ENCODE measurements at regions not wholly inside any gene's neighbourhood (a gene's known extent, or its start where the extent isn't known, plus 50 kb on each side); places are given as distances from the start of the nearest gene placed in this dataset.

DNA sequence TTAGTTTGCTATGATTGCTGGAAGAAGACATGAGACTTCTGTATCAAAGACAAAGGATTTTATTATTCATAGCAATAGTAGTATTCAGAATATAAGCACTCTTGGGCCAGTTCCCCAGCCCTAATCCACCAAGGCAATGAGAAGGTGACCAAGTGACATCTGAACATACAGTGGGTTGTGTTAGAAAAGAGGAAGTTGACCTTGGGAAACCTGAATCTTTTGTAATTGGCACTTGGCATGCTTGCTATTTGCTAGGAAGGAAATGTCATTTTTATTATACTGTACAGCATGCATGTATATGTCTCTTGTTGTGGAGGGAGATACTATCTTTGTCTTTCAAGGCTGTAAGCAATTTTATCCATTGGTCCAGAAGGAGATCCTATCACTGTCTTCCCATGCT, 216.1 kb upstream of the FAT1 start:
- Histone ChIP-seq H4K20me1 (ENCODE audit: control insufficient read depth, extremely low read depth, insufficient read depth, low read length) (no peaks in the 10 kb centered on the region), H2AFZ (ENCODE audit: control insufficient read depth, low read length) (no peak overlapping the region), H3K4me2 (ENCODE audit: control insufficient read depth, extremely low read depth, insufficient read depth, low read depth, low read length) (no peak overlapping the region), H3K9me3 (ENCODE audit: control insufficient read depth, low read depth, low read length) (no peaks in the 10 kb centered on the region), H3K27me3 (ENCODE audit: control insufficient read depth, extremely low read depth, insufficient read depth, low read length) (no peaks in the 10 kb centered on the region), H3K4me1 (ENCODE audit: control insufficient read depth, extremely low read depth, insufficient read depth, low read length) (peaks cover 7% of the 10 kb centered on the region), H3K9me1 (ENCODE audit: control insufficient read depth, extremely low read depth, insufficient read depth, low read length) (no peaks in the 10 kb centered on the region), H3K4me3 (ENCODE audit: control insufficient read depth in 2 of 3, extremely low read depth in 1 of 3, insufficient read depth in 2 of 3, low read depth in 1 of 3, low read length in 3 of 3) (no peak overlapping the region), H3K9ac (ENCODE audit: control insufficient read depth, extremely low read depth, insufficient read depth, low read length) (no peak overlapping the region), H3K27ac (ENCODE audit: control insufficient read depth, insufficient read depth, low read length) (no peak overlapping the region), H3K79me2 (ENCODE audit: control insufficient read depth, insufficient read depth, low read length) (no peaks in the 10 kb centered on the region), H3K36me3 (ENCODE audit: control insufficient read depth in 2 of 2, extremely low read depth in 1 of 2, insufficient read depth in 2 of 2, low read length in 2 of 2) (no peaks in the 10 kb centered on the region)
- FAIRE-seq (no peak), DNase-seq (ENCODE audit: low read depth, low spot score) (no peak)
- TF ChIP-seq CTCF (optimal IDR thresholded peaks at IDR 0.05 in 1 of 3, IDR thresholded peaks at IDR 0.05 in 1 of 3, conservative IDR thresholded peaks at IDR 0.05 in 1 of 3; ENCODE audit: extremely low read depth in 1 of 3, insufficient read depth in 2 of 3, low read length in 3 of 3) (no peak), EZH2 (IDR thresholded peaks at IDR 0.05; ENCODE audit: low read length) (no peak)
- dilution Hi-C loops (cut with MboI; ENCODE audit: extremely low pct_ligation_motif_present, low sequenced_read_pairs) = no loop called here

DNA sequence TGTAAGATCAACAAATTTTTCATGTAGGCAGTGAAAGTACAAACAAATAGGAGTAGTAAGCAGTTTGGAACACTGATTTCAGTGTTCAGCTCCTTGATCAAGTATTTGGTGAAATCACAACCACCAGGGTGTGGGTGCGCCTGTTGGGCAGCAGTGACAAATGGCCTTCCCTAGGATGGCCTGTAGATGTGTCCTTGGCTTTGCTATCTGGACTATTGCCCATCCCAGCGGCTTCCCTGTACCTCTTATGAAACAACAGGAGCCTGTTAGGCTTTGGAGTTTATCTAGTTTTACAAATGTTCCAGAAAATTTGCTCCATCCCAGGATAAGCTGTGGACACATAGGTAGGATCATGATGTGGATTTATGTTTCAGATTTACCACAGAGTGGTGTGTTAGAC, 216.8 kb upstream of the FAT1 start:
- no peak for FAIRE-seq
- Histone ChIP-seq H3K27me3 (ENCODE audit: control insufficient read depth, extremely low read depth, insufficient read depth, low read length) (no peaks in the 10 kb centered on the region), H3K4me2 (ENCODE audit: control insufficient read depth, extremely low read depth, insufficient read depth, low read depth, low read length) (no peak overlapping the region), H2AFZ (ENCODE audit: control insufficient read depth, low read length) (no peak overlapping the region), H3K36me3 (ENCODE audit: control insufficient read depth in 2 of 2, extremely low read depth in 1 of 2, insufficient read depth in 2 of 2, low read length in 2 of 2) (no peaks in the 10 kb centered on the region), H3K4me3 (ENCODE audit: control insufficient read depth in 2 of 3, extremely low read depth in 1 of 3, insufficient read depth in 2 of 3, low read depth in 1 of 3, low read length in 3 of 3) (no peak overlapping the region), H3K4me1 (ENCODE audit: control insufficient read depth, extremely low read depth, insufficient read depth, low read length) (peaks cover 7% of the 10 kb centered on the region), H4K20me1 (ENCODE audit: control insufficient read depth, extremely low read depth, insufficient read depth, low read length) (no peaks in the 10 kb centered on the region), H3K79me2 (ENCODE audit: control insufficient read depth, insufficient read depth, low read length) (no peaks in the 10 kb centered on the region), H3K27ac (ENCODE audit: control insufficient read depth, insufficient read depth, low read length) (no peak overlapping the region), H3K9ac (ENCODE audit: control insufficient read depth, extremely low read depth, insufficient read depth, low read length) (no peak overlapping the region), H3K9me1 (ENCODE audit: control insufficient read depth, extremely low read depth, insufficient read depth, low read length) (no peaks in the 10 kb centered on the region), H3K9me3 (ENCODE audit: control insufficient read depth, low read depth, low read length) (no peaks in the 10 kb centered on the region)
- no peak for TF ChIP-seq CTCF (optimal IDR thresholded peaks at IDR 0.05 in 1 of 3, IDR thresholded peaks at IDR 0.05 in 1 of 3, conservative IDR thresholded peaks at IDR 0.05 in 1 of 3; ENCODE audit: extremely low read depth in 1 of 3, insufficient read depth in 2 of 3, low read length in 3 of 3)
- TF ChIP-seq EZH2 (IDR thresholded peaks at IDR 0.05; ENCODE audit: low read length) = no peak
- DNase-seq (ENCODE audit: low read depth, low spot score) = no peak
- dilution Hi-C loops (cut with MboI; ENCODE audit: extremely low pct_ligation_motif_present, low sequenced_read_pairs) = no loop called here
